HG03520 (cell line): ENCODE measurements at regions not wholly inside any gene's neighbourhood (a gene's known extent, or its start where the extent isn't known, plus 50 kb on each side); places are given as distances from the start of the nearest gene placed in this dataset.
"Not testable (repeated sequence)": the region's sequence is repeated elsewhere in the genome, so short reads cannot be mapped to it uniquely, and the experiment has no call there.

Experiments used
- ATAC-seq: cut with Tn5 transposase; IDR thresholded peaks from one replicate; pipeline ENCODE4 v1.9.1; 2021; ENCODE audit warnings: mild to moderate bottlenecking, moderate library complexity; ENCODE audit not compliant: unreplicated experiment

GRCh38 chr1:761791-762190 lies 75.3 kb upstream of the OR4F16 start:
- ATAC-seq, result not testable (repeated sequence)

- not testable (repeated sequence) for ATAC-seq
Observed at GRCh38 chr1:771449-771848, 85.0 kb upstream of the OR4F16 start.

- ATAC-seq, result not testable (repeated sequence)
Observed at GRCh38 chr1:777480-778180, 91.2 kb upstream of the OR4F16 start.

- peak; percentile 99 for ATAC-seq
Observed at GRCh38 chr1:778451-779278, 92.2 kb upstream of the OR4F16 start.

GRCh38 chr1:779621-780020 lies 93.2 kb upstream of the OR4F16 start:
- ATAC-seq, result not testable (repeated sequence)

- ATAC-seq, result no peak
Observed at GRCh38 chr1:788835-789234, 102.4 kb upstream of the OR4F16 start.

- ATAC-seq, result not testable (repeated sequence)
Observed at GRCh38 chr1:789606-790005, 103.2 kb upstream of the OR4F16 start.

- not testable (repeated sequence) for ATAC-seq
Observed at GRCh38 chr1:790388-790930, 104.0 kb upstream of the OR4F16 start.

- ATAC-seq, result not testable (repeated sequence)
Observed at GRCh38 chr1:794310-794709, 107.9 kb upstream of the OR4F16 start.

GRCh38 chr1:794918-795584 lies 108.6 kb upstream of the OR4F16 start:
- ATAC-seq, result not testable (repeated sequence)

- ATAC-seq, result not testable (repeated sequence)
Observed at GRCh38 chr1:797649-798048, 111.2 kb upstream of the OR4F16 start.

- not testable (repeated sequence) for ATAC-seq
Observed at GRCh38 chr1:800397-800796, 113.9 kb upstream of the OR4F16 start.

GRCh38 chr1:804378-805115 lies 118.1 kb upstream of the OR4F16 start:
- not testable (repeated sequence) for ATAC-seq

- not testable (repeated sequence) for ATAC-seq
Observed at GRCh38 chr1:805310-805709, 118.4 kb upstream of the SAMD11 start.

- not testable (repeated sequence) for ATAC-seq
Observed at GRCh38 chr1:807066-807465, 116.7 kb upstream of the SAMD11 start.

GRCh38 chr1:807699-808390 lies 115.9 kb upstream of the SAMD11 start:
- ATAC-seq, result not testable (repeated sequence)

GRCh38 chr1:810949-811348 lies 112.8 kb upstream of the SAMD11 start:
- not testable (repeated sequence) for ATAC-seq

GRCh38 chr1:812535-813127 lies 111.1 kb upstream of the SAMD11 start:
- not testable (repeated sequence) for ATAC-seq

GRCh38 chr1:814543-814942 lies 109.2 kb upstream of the SAMD11 start:
- not testable (repeated sequence) for ATAC-seq
